ENCODE measurements at regions not wholly inside any gene's neighbourhood (a gene's known extent, or its start where the extent isn't known, plus 50 kb on each side); places are given as distances from the start of the nearest gene placed in this dataset.

- H3K27ac ChIP-seq (ENCODE audit: low read length) = peak overlapping the region; percentile 71
- DNase-seq (no peak), ATAC-seq (no peak)
- WGBS (ENCODE audit: insufficient coverage) = 87% methylated on average over 5 of the region's 5 CpGs
- peak overlapping the region; percentile 87 to 98 for H3K27ac Mint-ChIP-seq
- peak overlapping the region; percentile 85 for H3K4me3 Mint-ChIP-seq
- no peaks in the 10 kb centered on the region for H3K9me3 ChIP-seq (ENCODE audit: control insufficient read depth, insufficient read depth, low read length)
- H3K4me1 ChIP-seq (ENCODE audit: control insufficient read depth, insufficient read depth, low read length) = peaks cover 61% of the 10 kb centered on the region
- H3K36me3 ChIP-seq (ENCODE audit: control insufficient read depth, insufficient read depth, low read length) = no peaks in the 10 kb centered on the region
- intact Hi-C loops (cut with micrococcal nuclease) = loop anchor here (10.0 kb wide), 2 partner anchors 113 to 807 kb away; no protein-coding TSS in a partner anchor
- peaks cover 81 to 84% of the 10 kb centered on the region in 2 donors for H3K4me1 Mint-ChIP-seq
- no peaks in the 10 kb centered on the region for H3K27me3 ChIP-seq (ENCODE audit: control insufficient read depth, insufficient read depth, low read length)
- H3K9me3 Mint-ChIP-seq = no peaks in the 10 kb centered on the region
- H3K36me3 Mint-ChIP-seq = no peaks in the 10 kb centered on the region
- H3K27me3 Mint-ChIP-seq (ENCODE audit: low read depth in 2 of 2) = no peaks in the 10 kb centered on the region
- H3K4me3 ChIP-seq (ENCODE audit: low read length) = no peak overlapping the region
- TF ChIP-seq, protein P1, sequence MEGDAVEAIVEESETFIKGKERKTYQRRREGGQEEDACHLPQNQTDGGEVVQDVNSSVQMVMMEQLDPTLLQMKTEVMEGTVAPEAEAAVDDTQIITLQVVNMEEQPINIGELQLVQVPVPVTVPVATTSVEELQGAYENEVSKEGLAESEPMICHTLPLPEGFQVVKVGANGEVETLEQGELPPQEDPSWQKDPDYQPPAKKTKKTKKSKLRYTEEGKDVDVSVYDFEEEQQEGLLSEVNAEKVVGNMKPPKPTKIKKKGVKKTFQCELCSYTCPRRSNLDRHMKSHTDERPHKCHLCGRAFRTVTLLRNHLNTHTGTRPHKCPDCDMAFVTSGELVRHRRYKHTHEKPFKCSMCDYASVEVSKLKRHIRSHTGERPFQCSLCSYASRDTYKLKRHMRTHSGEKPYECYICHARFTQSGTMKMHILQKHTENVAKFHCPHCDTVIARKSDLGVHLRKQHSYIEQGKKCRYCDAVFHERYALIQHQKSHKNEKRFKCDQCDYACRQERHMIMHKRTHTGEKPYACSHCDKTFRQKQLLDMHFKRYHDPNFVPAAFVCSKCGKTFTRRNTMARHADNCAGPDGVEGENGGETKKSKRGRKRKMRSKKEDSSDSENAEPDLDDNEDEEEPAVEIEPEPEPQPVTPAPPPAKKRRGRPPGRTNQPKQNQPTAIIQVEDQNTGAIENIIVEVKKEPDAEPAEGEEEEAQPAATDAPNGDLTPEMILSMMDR (IDR thresholded peaks at IDR 0.05) = no peak
Observed at GRCh38 chr20:24147479-24147878, 158.9 kb upstream of the GGTLC1 start.

- peaks cover 61% of the 10 kb centered on the region for H3K4me1 ChIP-seq (ENCODE audit: control insufficient read depth, insufficient read depth, low read length)
- Mint-ChIP-seq H3K4me1 (peaks cover 81 to 83% of the 10 kb centered on the region in 2 donors), H3K9me3 (no peaks in the 10 kb centered on the region), H3K4me3 (peak overlapping the region; percentile 86), H3K27me3 (ENCODE audit: low read depth in 2 of 2) (no peaks in the 10 kb centered on the region), H3K36me3 (no peaks in the 10 kb centered on the region), H3K27ac (peak overlapping the region; percentile 77 to 98)
- ATAC-seq (no peak), DNase-seq (no peak)
- TF ChIP-seq, protein P1 (IDR thresholded peaks at IDR 0.05) = no peak
- H3K9me3 ChIP-seq (ENCODE audit: control insufficient read depth, insufficient read depth, low read length) = peaks cover 3% of the 10 kb centered on the region
- intact Hi-C loops (cut with micrococcal nuclease) = loop anchor here (10.0 kb wide), 2 partner anchors 111 to 809 kb away; no protein-coding TSS in a partner anchor
- no peak overlapping the region for H3K4me3 ChIP-seq (ENCODE audit: low read length)
- H3K36me3 ChIP-seq (ENCODE audit: control insufficient read depth, insufficient read depth, low read length) = no peaks in the 10 kb centered on the region
- H3K27me3 ChIP-seq (ENCODE audit: control insufficient read depth, insufficient read depth, low read length) = no peaks in the 10 kb centered on the region
- H3K27ac ChIP-seq (ENCODE audit: low read length) = no peak overlapping the region
Observed at GRCh38 chr20:24146231-24146634, 157.7 kb upstream of the GGTLC1 start.

DNA sequence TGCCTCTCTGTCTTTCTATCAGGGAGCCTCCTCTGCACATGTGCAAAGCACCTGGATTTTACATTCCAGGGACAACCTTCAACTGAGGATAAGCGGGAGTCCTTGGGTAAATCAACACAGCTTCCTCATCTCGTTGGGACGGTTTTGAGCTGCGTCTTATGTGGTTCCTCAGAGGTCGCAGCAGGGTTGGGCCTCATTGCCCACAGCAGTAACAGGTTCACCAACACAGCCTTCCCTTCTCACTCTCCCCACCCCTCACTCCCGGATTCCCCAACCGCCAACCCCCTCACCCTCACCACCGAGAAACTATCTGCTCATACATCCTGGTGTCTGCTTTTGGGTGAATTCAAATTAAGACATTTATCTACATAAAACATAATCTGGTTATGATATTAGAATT, 155.8 kb upstream of the GGTLC1 start:
- Histone ChIP-seq H3K9me3 (ENCODE audit: control insufficient read depth, insufficient read depth, low read length) (peaks cover 3% of the 10 kb centered on the region), H3K27me3 (ENCODE audit: control insufficient read depth, insufficient read depth, low read length) (no peaks in the 10 kb centered on the region), H3K4me1 (ENCODE audit: control insufficient read depth, insufficient read depth, low read length) (peaks cover 58% of the 10 kb centered on the region), H3K4me3 (ENCODE audit: low read length) (no peak overlapping the region), H3K27ac (ENCODE audit: low read length) (no peak overlapping the region), H3K36me3 (ENCODE audit: control insufficient read depth, insufficient read depth, low read length) (no peaks in the 10 kb centered on the region)
- 43% methylated on average over 7 of the region's 8 CpGs for WGBS (ENCODE audit: insufficient coverage)
- no peak for DNase-seq
- H3K36me3 Mint-ChIP-seq = no peaks in the 10 kb centered on the region
- peak in 1 of 3 donors; percentile 36 for ATAC-seq
- peak overlapping the region; percentile 77 to 98 for H3K27ac Mint-ChIP-seq
- TF ChIP-seq, protein P1 (IDR thresholded peaks at IDR 0.05) = no peak
- peaks cover 82 to 90% of the 10 kb centered on the region in 2 donors for H3K4me1 Mint-ChIP-seq
- H3K4me3 Mint-ChIP-seq = peak overlapping the region; percentile 65
- no peaks in the 10 kb centered on the region for H3K27me3 Mint-ChIP-seq (ENCODE audit: low read depth in 2 of 2)
- intact Hi-C loops (cut with micrococcal nuclease) = loop anchor here (10.0 kb wide), 2 partner anchors 110 to 810 kb away; no protein-coding TSS in a partner anchor
- no peaks in the 10 kb centered on the region for H3K9me3 Mint-ChIP-seq

DNA sequence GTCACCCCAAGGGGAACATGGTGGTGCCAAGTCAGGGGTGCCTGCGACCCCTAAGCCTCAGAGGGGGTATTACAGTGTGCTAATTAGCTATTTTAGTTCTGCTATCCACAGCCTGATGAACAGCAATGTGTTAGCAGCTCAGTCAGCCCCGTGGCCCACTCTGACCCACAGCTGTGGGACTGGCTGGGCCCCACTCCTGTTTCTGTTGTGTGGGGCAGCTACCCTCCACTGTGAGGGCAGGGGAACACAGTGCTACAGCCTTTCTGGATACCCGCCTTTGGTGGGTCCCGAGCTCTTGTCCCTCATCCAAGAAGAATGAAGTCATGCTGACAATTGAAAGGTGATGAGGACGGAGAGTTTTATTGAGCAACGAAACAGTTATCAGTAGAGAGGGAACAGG, 152.5 kb upstream of the GGTLC1 start:
- Mint-ChIP-seq H3K4me1 (peaks cover 74 to 81% of the 10 kb centered on the region in 2 donors), H3K36me3 (no peaks in the 10 kb centered on the region), H3K9me3 (no peaks in the 10 kb centered on the region), H3K27ac (no peak overlapping the region), H3K27me3 (ENCODE audit: low read depth in 2 of 2) (no peaks in the 10 kb centered on the region), H3K4me3 (no peak overlapping the region)
- ATAC-seq = no peak
- intact Hi-C loops (cut with micrococcal nuclease) = loop anchor here (10.0 kb wide), 2 partner anchors 106 to 814 kb away; no protein-coding TSS in a partner anchor
- Histone ChIP-seq H3K9me3 (ENCODE audit: control insufficient read depth, insufficient read depth, low read length) (peaks cover 3% of the 10 kb centered on the region), H3K4me3 (ENCODE audit: low read length) (no peak overlapping the region), H3K27me3 (ENCODE audit: control insufficient read depth, insufficient read depth, low read length) (no peaks in the 10 kb centered on the region), H3K36me3 (ENCODE audit: control insufficient read depth, insufficient read depth, low read length) (no peaks in the 10 kb centered on the region), H3K27ac (ENCODE audit: low read length) (no peak overlapping the region), H3K4me1 (ENCODE audit: control insufficient read depth, insufficient read depth, low read length) (peaks cover 59% of the 10 kb centered on the region)
- DNase-seq = no peak
- 82% methylated on average over 6 of the region's 6 CpGs for WGBS (ENCODE audit: insufficient coverage)
- TF ChIP-seq, protein P1 (IDR thresholded peaks at IDR 0.05) = no peak
